Smooth muscle cell (in vitro differentiated cells): ENCODE measurements at regions not wholly inside any gene's neighbourhood (a gene's known extent, or its start where the extent isn't known, plus 50 kb on each side); places are given as distances from the start of the nearest gene placed in this dataset.

Source experiments
- DNase-seq: peaks from one replicate; lab custom pipeline; 2025; ENCODE audit not compliant: unreplicated experiment; lab: John Stamatoyannopoulos, UW
- H2AFZ ChIP-seq: fragments of 200-600 bp; sonication (generic); 2 replicates; pipeline ENCODE4 v1.6.0; 2016; ENCODE audit warnings: antibody characterized with exemption, low read depth, mild to moderate bottlenecking
- H3F3A ChIP-seq: fragments of 200-600 bp; sonication (generic); 2 replicates; pipeline ENCODE4 v1.6.0; 2017; ENCODE audit warnings: antibody characterized with exemption, low read depth
- H3K27ac ChIP-seq: fragments of 200-600 bp; sonication (generic); 2 replicates; pipeline ENCODE4 v1.5.1; 2016; ENCODE audit warnings: low read depth, mild to moderate bottlenecking
- H3K27me3 ChIP-seq: fragments of 200-600 bp; sonication (generic); 2 replicates; pipeline ENCODE4 v1.6.1; 2016; ENCODE audit warnings: low read depth, mild to moderate bottlenecking
- H3K36me3 ChIP-seq: fragments of 200-600 bp; sonication (generic); 2 replicates; pipeline ENCODE4 v1.5.1; 2016; ENCODE audit warnings: low read depth
- H3K4me1 ChIP-seq: fragments of 200-600 bp; sonication (generic); 2 replicates; pipeline ENCODE4 v1.5.1; 2016; ENCODE audit warnings: low read depth
- H3K4me2 ChIP-seq: fragments of 200-600 bp; sonication (generic); 2 replicates; pipeline ENCODE4 v1.6.0; 2016; ENCODE audit warnings: mild to moderate bottlenecking
- H3K4me3 ChIP-seq: fragments of 200-600 bp; sonication (generic); 2 replicates; pipeline ENCODE4 v1.5.1; 2016; ENCODE audit warnings: mild to moderate bottlenecking
- H3K79me2 ChIP-seq: fragments of 200-600 bp; sonication (generic); 2 replicates; pipeline ENCODE4 v1.6.0; 2016; ENCODE audit warnings: low read depth, mild to moderate bottlenecking
- H3K9ac ChIP-seq: fragments of 200-600 bp; sonication (generic); 2 replicates; pipeline ENCODE4 v1.6.0; 2016; ENCODE audit warnings: low read depth
- H3K9me3 ChIP-seq: fragments of 200-600 bp; sonication (generic); replicated peaks from 2 replicates; pipeline ENCODE4 v1.5.1; 2016; ENCODE audit warnings: low read depth
- H4K20me1 ChIP-seq: fragments of 200-600 bp; sonication (generic); 2 replicates; pipeline ENCODE4 v1.6.0; 2016; ENCODE audit warnings: low read depth
- WGBS: methylation state at CpG from one replicate; pipeline ENCODE4 v1.1.7; 2016; ENCODE audit warnings: low lambda C conversion rate; 5-methylcytosine and 5-hydroxymethylcytosine counted together
- TF ChIP-seq, protein P1 (sequence below): fragments of 200-600 bp; sonication (generic); IDR thresholded peaks from 2 replicates; pipeline ENCODE4 v1.5.1; 2017; ENCODE audit warnings: borderline replicate concordance, mild to moderate bottlenecking, antibody characterized with exemption; ENCODE audit not compliant: insufficient read depth, poor library complexity, severe bottlenecking

DNA sequence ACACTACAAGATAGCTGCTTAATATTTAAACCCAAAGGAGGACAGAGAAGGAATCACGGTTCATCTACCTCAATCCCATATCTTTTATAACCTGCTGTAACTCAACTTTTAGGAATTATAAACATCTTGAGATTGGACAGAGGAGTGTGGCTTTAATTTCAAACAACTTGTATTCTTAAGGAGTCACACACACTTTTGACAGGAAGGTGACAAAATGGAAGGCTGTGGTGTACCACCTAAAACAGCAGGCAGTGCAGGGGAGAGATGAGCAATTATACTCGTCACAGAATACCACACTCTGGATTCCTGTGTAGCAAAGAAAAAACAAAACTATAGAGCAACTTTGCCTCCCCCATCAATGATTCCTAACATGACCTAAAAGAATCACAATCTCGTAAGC, 194.8 kb downstream of the ZEB2 start:
- H3K9ac ChIP-seq = no peak overlapping the region
- 73% methylated on average over 3 of the region's 3 CpGs for WGBS
- H3K4me1 ChIP-seq = no peaks in the 10 kb centered on the region
- H3K36me3 ChIP-seq = peaks cover 3% of the 10 kb centered on the region
- no peaks in the 10 kb centered on the region for H3K27me3 ChIP-seq
- no peak for DNase-seq
- H3K79me2 ChIP-seq = peaks cover 75% of the 10 kb centered on the region
- no peak overlapping the region for H2AFZ ChIP-seq
- H3K4me3 ChIP-seq = no peak overlapping the region
- H3F3A ChIP-seq = no peaks in the 10 kb centered on the region
- no peaks in the 10 kb centered on the region for H3K9me3 ChIP-seq
- H3K4me2 ChIP-seq = no peak overlapping the region
- no peak overlapping the region for H3K27ac ChIP-seq
- TF ChIP-seq, protein P1, sequence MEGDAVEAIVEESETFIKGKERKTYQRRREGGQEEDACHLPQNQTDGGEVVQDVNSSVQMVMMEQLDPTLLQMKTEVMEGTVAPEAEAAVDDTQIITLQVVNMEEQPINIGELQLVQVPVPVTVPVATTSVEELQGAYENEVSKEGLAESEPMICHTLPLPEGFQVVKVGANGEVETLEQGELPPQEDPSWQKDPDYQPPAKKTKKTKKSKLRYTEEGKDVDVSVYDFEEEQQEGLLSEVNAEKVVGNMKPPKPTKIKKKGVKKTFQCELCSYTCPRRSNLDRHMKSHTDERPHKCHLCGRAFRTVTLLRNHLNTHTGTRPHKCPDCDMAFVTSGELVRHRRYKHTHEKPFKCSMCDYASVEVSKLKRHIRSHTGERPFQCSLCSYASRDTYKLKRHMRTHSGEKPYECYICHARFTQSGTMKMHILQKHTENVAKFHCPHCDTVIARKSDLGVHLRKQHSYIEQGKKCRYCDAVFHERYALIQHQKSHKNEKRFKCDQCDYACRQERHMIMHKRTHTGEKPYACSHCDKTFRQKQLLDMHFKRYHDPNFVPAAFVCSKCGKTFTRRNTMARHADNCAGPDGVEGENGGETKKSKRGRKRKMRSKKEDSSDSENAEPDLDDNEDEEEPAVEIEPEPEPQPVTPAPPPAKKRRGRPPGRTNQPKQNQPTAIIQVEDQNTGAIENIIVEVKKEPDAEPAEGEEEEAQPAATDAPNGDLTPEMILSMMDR = no peak
- H4K20me1 ChIP-seq = no peaks in the 10 kb centered on the region

DNA sequence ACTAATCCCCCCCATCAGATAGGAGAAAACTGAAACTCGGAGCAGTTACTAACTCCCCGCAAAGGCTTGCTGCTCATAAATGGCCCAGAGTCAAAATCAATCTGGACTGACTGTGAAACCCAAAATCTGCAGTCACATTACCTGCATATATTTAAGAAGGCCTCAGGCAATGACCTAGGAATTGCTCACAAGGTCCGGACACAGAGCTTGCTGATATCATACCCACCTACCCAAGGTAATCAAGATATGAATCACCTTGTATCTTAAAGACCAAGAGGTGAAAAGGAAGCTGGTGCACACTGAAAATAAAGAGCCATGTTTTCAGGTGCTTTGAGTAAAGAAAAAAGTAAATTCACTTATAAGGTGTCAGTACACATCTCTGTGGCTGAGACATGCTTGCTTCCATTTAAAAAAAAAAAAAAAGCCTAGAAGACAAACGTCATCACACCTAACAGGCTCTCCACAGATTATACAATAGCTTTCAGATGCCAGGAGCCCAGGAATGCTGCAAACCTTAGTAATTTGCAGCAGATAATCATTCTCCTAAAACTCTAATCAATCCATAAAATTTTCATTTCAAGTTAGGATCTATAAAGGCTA, 195.4 kb downstream of the ZEB2 start:
- DNase-seq = no peak
- 75% methylated on average over 4 of the region's 4 CpGs for WGBS
- Histone ChIP-seq H3K9ac (no peak overlapping the region), H3K36me3 (peaks cover 3% of the 10 kb centered on the region), H3K27ac (no peak overlapping the region), H2AFZ (no peak overlapping the region), H3K4me3 (no peak overlapping the region), H4K20me1 (no peaks in the 10 kb centered on the region), H3K4me2 (no peak overlapping the region), H3F3A (no peaks in the 10 kb centered on the region), H3K79me2 (peaks cover 73% of the 10 kb centered on the region), H3K27me3 (no peaks in the 10 kb centered on the region), H3K4me1 (no peaks in the 10 kb centered on the region), H3K9me3 (no peaks in the 10 kb centered on the region)
- TF ChIP-seq, protein P1 = no peak

DNA sequence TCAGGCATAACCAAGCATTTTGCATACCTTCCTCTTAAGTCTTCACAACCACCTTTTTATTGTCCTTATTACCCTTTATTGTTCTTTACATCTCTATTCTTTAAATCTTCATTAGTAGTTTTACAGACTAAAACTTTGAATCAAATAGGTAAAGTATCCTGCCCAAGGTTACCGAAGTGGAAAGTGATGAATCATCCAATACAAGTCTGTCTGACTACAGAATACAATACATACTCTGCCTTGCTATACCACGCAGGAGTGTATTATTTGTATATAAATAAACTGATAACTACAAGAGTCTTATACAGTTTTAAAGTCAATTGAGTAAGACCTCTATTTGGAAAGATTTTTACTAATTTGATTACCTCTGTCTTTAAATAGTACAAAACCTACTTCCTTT, 196.0 kb downstream of the ZEB2 start:
- no peak overlapping the region for H3K4me2 ChIP-seq
- H3K27ac ChIP-seq = no peak overlapping the region
- no peaks in the 10 kb centered on the region for H4K20me1 ChIP-seq
- no peaks in the 10 kb centered on the region for H3K4me1 ChIP-seq
- no peak for DNase-seq
- TF ChIP-seq, protein P1 = no peak
- no peak overlapping the region for H2AFZ ChIP-seq
- H3K9ac ChIP-seq = no peak overlapping the region
- 91% methylated on average over 2 of the region's 2 CpGs for WGBS
- H3K4me3 ChIP-seq = no peak overlapping the region
- H3K36me3 ChIP-seq = peaks cover 3% of the 10 kb centered on the region
- H3K9me3 ChIP-seq = no peaks in the 10 kb centered on the region
- peaks cover 71% of the 10 kb centered on the region for H3K79me2 ChIP-seq
- no peaks in the 10 kb centered on the region for H3K27me3 ChIP-seq
- H3F3A ChIP-seq = no peaks in the 10 kb centered on the region

DNA sequence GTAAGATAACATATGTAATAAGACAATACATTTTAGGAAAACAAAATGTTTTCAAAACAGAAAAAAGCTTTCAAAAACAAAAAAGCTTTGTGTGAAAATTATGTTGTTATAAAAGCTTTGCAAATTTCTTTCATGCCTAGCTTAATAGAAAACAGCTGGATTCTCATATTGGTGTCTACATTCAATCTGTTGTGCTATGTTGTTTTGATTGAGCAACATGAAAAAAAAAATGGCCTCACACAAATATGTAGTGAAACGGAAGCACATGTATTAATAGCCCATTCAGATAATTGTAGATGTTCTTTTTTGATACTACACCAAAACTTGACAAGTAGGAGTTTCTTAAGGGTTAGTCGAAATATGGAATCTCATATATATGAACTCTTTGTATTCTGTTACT, 197.5 kb downstream of the ZEB2 start:
- Histone ChIP-seq H3K4me2 (no peak overlapping the region), H3K36me3 (peaks cover 3% of the 10 kb centered on the region), H3K4me1 (no peaks in the 10 kb centered on the region), H3K9me3 (no peaks in the 10 kb centered on the region), H3K27ac (no peak overlapping the region), H3K79me2 (peaks cover 72% of the 10 kb centered on the region), H3K4me3 (no peak overlapping the region), H3F3A (no peaks in the 10 kb centered on the region), H4K20me1 (no peaks in the 10 kb centered on the region), H2AFZ (no peak overlapping the region), H3K9ac (no peak overlapping the region), H3K27me3 (no peaks in the 10 kb centered on the region)
- WGBS = 91% methylated on average over 2 of the region's 2 CpGs
- DNase-seq = no peak
- TF ChIP-seq, protein P1 = no peak
